Activated naive CD4-positive, alpha-beta T cell treated with anti-CD3 and anti-CD28 coated beads for 36 hours (primary cell): ENCODE measurements at regions not wholly inside any gene's neighbourhood (a gene's known extent, or its start where the extent isn't known, plus 50 kb on each side); places are given as distances from the start of the nearest gene placed in this dataset.

Experiments
- CTCF ChIA-PET: fragments of 350-600 bp; sonication (Branson Sonifier 250); formaldehyde crosslinking; loops from one replicate; lab custom pipeline; 2021; ENCODE audit warnings: antibody characterized with exemption; lab: Charles Lee
- DNase-seq: peaks from one replicate; pipeline ENCODE4 v3.0.0-alpha.2; 2020
- H3K27ac Mint-ChIP-seq: one replicate; pipeline ENCODE4 v1.8.0; 2021; ENCODE audit warnings: mild to moderate bottlenecking, mixed read lengths
- H3K27me3 Mint-ChIP-seq: one replicate; pipeline ENCODE4 v1.8.0; 2021; ENCODE audit warnings: low read depth, mixed read lengths
- H3K36me3 Mint-ChIP-seq: one replicate; pipeline ENCODE4 v1.8.0; 2021; ENCODE audit warnings: low read depth, mixed read lengths
- H3K4me1 Mint-ChIP-seq: one replicate; pipeline ENCODE4 v1.8.0; 2021; ENCODE audit warnings: low read depth, mixed read lengths
- H3K4me3 Mint-ChIP-seq: one replicate; pipeline ENCODE4 v1.8.0; 2021; ENCODE audit warnings: mild to moderate bottlenecking, moderate library complexity, mixed read lengths
- H3K9me3 Mint-ChIP-seq: one replicate; pipeline ENCODE4 v1.8.0; 2021; ENCODE audit warnings: mixed read lengths
- intact Hi-C: fragments of 100-400 bp; cut with micrococcal nuclease; formaldehyde crosslinking; loops from one replicate; pipeline ENCODE4 v1.15.1; 2023

GRCh38 chr12:86788661-86789060 lies 532.5 kb upstream of the MGAT4C start:
- no peaks in the 10 kb centered on the region for H3K36me3 Mint-ChIP-seq
- no peak overlapping the region for H3K4me3 Mint-ChIP-seq
- intact Hi-C loops: no loop called here
- no peaks in the 10 kb centered on the region for H3K27me3 Mint-ChIP-seq
- H3K27ac Mint-ChIP-seq: no peak overlapping the region
- H3K4me1 Mint-ChIP-seq: no peaks in the 10 kb centered on the region
- no peak for DNase-seq
- H3K9me3 Mint-ChIP-seq: peaks cover 2% of the 10 kb centered on the region
- CTCF ChIA-PET: no interaction called here

- Mint-ChIP-seq H3K27ac (no peak overlapping the region), H3K4me3 (no peak overlapping the region), H3K4me1 (no peaks in the 10 kb centered on the region), H3K27me3 (no peaks in the 10 kb centered on the region), H3K36me3 (no peaks in the 10 kb centered on the region), H3K9me3 (peaks cover 2% of the 10 kb centered on the region)
- DNase-seq: no peak
- CTCF ChIA-PET: no interaction called here
- intact Hi-C loops: no loop called here
These were observed 531.2 kb upstream of the MGAT4C start for GRCh38 chr12:86787419-86787818.

- Mint-ChIP-seq H3K27ac (no peak overlapping the region), H3K9me3 (peaks cover 12% of the 10 kb centered on the region), H3K4me3 (no peak overlapping the region), H3K27me3 (no peaks in the 10 kb centered on the region), H3K4me1 (no peaks in the 10 kb centered on the region), H3K36me3 (no peaks in the 10 kb centered on the region)
- intact Hi-C loops: no loop called here
- DNase-seq: no peak
- CTCF ChIA-PET: no interaction called here
These were observed 521.1 kb upstream of the MGAT4C start for GRCh38 chr12:86777325-86777724.

GRCh38 chr12:86774841-86775388 lies 518.7 kb upstream of the MGAT4C start:
- Mint-ChIP-seq H3K36me3 (no peaks in the 10 kb centered on the region), H3K27me3 (no peaks in the 10 kb centered on the region), H3K4me1 (no peaks in the 10 kb centered on the region), H3K9me3 (peaks cover 11% of the 10 kb centered on the region), H3K4me3 (no peak overlapping the region), H3K27ac (no peak overlapping the region)
- CTCF ChIA-PET: no interaction called here
- DNase-seq: no peak
- intact Hi-C loops: no loop called here

GRCh38 chr12:86772696-86773095 lies 516.5 kb upstream of the MGAT4C start:
- no peak overlapping the region for H3K27ac Mint-ChIP-seq
- H3K27me3 Mint-ChIP-seq: no peaks in the 10 kb centered on the region
- H3K36me3 Mint-ChIP-seq: no peaks in the 10 kb centered on the region
- H3K4me1 Mint-ChIP-seq: no peaks in the 10 kb centered on the region
- intact Hi-C loops: no loop called here
- DNase-seq: no peak
- peaks cover 8% of the 10 kb centered on the region for H3K9me3 Mint-ChIP-seq
- H3K4me3 Mint-ChIP-seq: no peak overlapping the region
- CTCF ChIA-PET: no interaction called here

GRCh38 chr12:86770871-86771270 lies 514.7 kb upstream of the MGAT4C start:
- Mint-ChIP-seq H3K4me3 (no peak overlapping the region), H3K4me1 (no peaks in the 10 kb centered on the region), H3K27ac (no peak overlapping the region), H3K27me3 (no peaks in the 10 kb centered on the region), H3K9me3 (peaks cover 10% of the 10 kb centered on the region), H3K36me3 (no peaks in the 10 kb centered on the region)
- no peak for DNase-seq
- intact Hi-C loops: no loop called here
- CTCF ChIA-PET: no interaction called here

- no peaks in the 10 kb centered on the region for H3K27me3 Mint-ChIP-seq
- CTCF ChIA-PET: no interaction called here
- DNase-seq: no peak
- no peaks in the 10 kb centered on the region for H3K36me3 Mint-ChIP-seq
- no peaks in the 10 kb centered on the region for H3K4me1 Mint-ChIP-seq
- peaks cover 4% of the 10 kb centered on the region for H3K9me3 Mint-ChIP-seq
- no peak overlapping the region for H3K4me3 Mint-ChIP-seq
- intact Hi-C loops: no loop called here
- no peak overlapping the region for H3K27ac Mint-ChIP-seq
These were observed 492.7 kb upstream of the MGAT4C start for GRCh38 chr12:86748894-86749293.

GRCh38 chr12:86744547-86745212 lies 488.5 kb upstream of the MGAT4C start:
- CTCF ChIA-PET: interaction anchor here (0.6 kb wide), 1 partner anchor 150 kb away, joined by 3 read pairs; no protein-coding TSS in a partner anchor
- DNase-seq: no peak
- H3K27ac Mint-ChIP-seq: no peak overlapping the region
- peaks cover 3% of the 10 kb centered on the region for H3K9me3 Mint-ChIP-seq
- H3K27me3 Mint-ChIP-seq: no peaks in the 10 kb centered on the region
- no peaks in the 10 kb centered on the region for H3K4me1 Mint-ChIP-seq
- H3K4me3 Mint-ChIP-seq: no peak overlapping the region
- intact Hi-C loops: no loop called here
- no peaks in the 10 kb centered on the region for H3K36me3 Mint-ChIP-seq

- H3K9me3 Mint-ChIP-seq: peaks cover 3% of the 10 kb centered on the region
- no peaks in the 10 kb centered on the region for H3K4me1 Mint-ChIP-seq
- H3K27me3 Mint-ChIP-seq: no peaks in the 10 kb centered on the region
- no peak overlapping the region for H3K4me3 Mint-ChIP-seq
- no peaks in the 10 kb centered on the region for H3K36me3 Mint-ChIP-seq
- no peak for DNase-seq
- CTCF ChIA-PET: interaction anchor here (0.6 kb wide), 1 partner anchor 150 kb away, joined by 3 read pairs; no protein-coding TSS in a partner anchor
- no peak overlapping the region for H3K27ac Mint-ChIP-seq
- intact Hi-C loops: no loop called here
These were observed 487.8 kb upstream of the MGAT4C start for GRCh38 chr12:86743875-86744536.

- intact Hi-C loops: no loop called here
- Mint-ChIP-seq H3K9me3 (peaks cover 1% of the 10 kb centered on the region), H3K27me3 (no peaks in the 10 kb centered on the region), H3K4me3 (no peak overlapping the region), H3K36me3 (no peaks in the 10 kb centered on the region), H3K27ac (no peak overlapping the region), H3K4me1 (no peaks in the 10 kb centered on the region)
- CTCF ChIA-PET: no interaction called here
- no peak for DNase-seq
These were observed 485.3 kb upstream of the MGAT4C start for GRCh38 chr12:86741531-86741930.

GRCh38 chr12:86735851-86736250 lies 479.7 kb upstream of the MGAT4C start:
- Mint-ChIP-seq H3K36me3 (no peaks in the 10 kb centered on the region), H3K27ac (no peak overlapping the region), H3K27me3 (no peaks in the 10 kb centered on the region), H3K4me3 (no peak overlapping the region), H3K4me1 (no peaks in the 10 kb centered on the region), H3K9me3 (peaks cover 5% of the 10 kb centered on the region)
- CTCF ChIA-PET: interaction anchor here (0.7 kb wide), 1 partner anchor 45 kb away, joined by 3 read pairs; no protein-coding TSS in a partner anchor
- intact Hi-C loops: no loop called here
- no peak for DNase-seq

- Mint-ChIP-seq H3K9me3 (peaks cover 5% of the 10 kb centered on the region), H3K4me3 (no peak overlapping the region), H3K27ac (no peak overlapping the region), H3K27me3 (no peaks in the 10 kb centered on the region), H3K36me3 (no peaks in the 10 kb centered on the region), H3K4me1 (no peaks in the 10 kb centered on the region)
- intact Hi-C loops: no loop called here
- DNase-seq: no peak
- CTCF ChIA-PET: no interaction called here
These were observed 478.9 kb upstream of the MGAT4C start for GRCh38 chr12:86735072-86735471.

- no peak overlapping the region for H3K4me3 Mint-ChIP-seq
- CTCF ChIA-PET: no interaction called here
- no peaks in the 10 kb centered on the region for H3K36me3 Mint-ChIP-seq
- no peak for DNase-seq
- H3K27ac Mint-ChIP-seq: no peak overlapping the region
- no peaks in the 10 kb centered on the region for H3K27me3 Mint-ChIP-seq
- H3K9me3 Mint-ChIP-seq: peaks cover 3% of the 10 kb centered on the region
- intact Hi-C loops: no loop called here
- no peaks in the 10 kb centered on the region for H3K4me1 Mint-ChIP-seq
These were observed 474.0 kb upstream of the MGAT4C start for GRCh38 chr12:86730233-86730632.
